A673 (cell line): ENCODE measurements at regions not wholly inside any gene's neighbourhood (a gene's known extent, or its start where the extent isn't known, plus 50 kb on each side); places are given as distances from the start of the nearest gene placed in this dataset.

ENCODE experiments used
- BruUV-seq: library from RNA; stranded (reverse); fragments of 400-500 nt; replicated peaks from 2 replicates; lab custom pipeline; 2021; lab: Mats Ljungman, UMichigan
- CTCF ChIA-PET: fragments of 300-600 bp; sonication (Branson Sonifier 250); formaldehyde crosslinking; loops from one replicate; lab custom pipeline; 2022; ENCODE audit warnings: antibody characterized with exemption; lab: Charles Lee
- POLR2A ChIA-PET: fragments of 300-600 bp; sonication (Branson Sonifier 250); formaldehyde crosslinking; loops from one replicate; lab custom pipeline; 2022; ENCODE audit warnings: antibody characterized with exemption; ENCODE audit not compliant: low non-redundant PET; lab: Charles Lee
- DNase-seq: peaks from one replicate; pipeline ENCODE4 v3.0.0-alpha.2; 2015; ENCODE audit warnings: low spot score
- H3K27ac ChIP-seq: fragments of 200-600 bp; sonication (generic); 2 replicates; pipeline ENCODE4 v1.5.1; 2016; ENCODE audit warnings: mixed run types, low read depth, mild to moderate bottlenecking, mixed read lengths, antibody characterized with exemption, low read length; ENCODE audit not compliant: poor library complexity, severe bottlenecking
- H3K27me3 ChIP-seq: fragments of 200-600 bp; sonication (generic); replicated peaks from 2 replicates; pipeline ENCODE4 v1.6.1; 2017; ENCODE audit warnings: mixed run types, low read depth, mild to moderate bottlenecking, mixed read lengths, antibody characterized with exemption, low read length; ENCODE audit not compliant: insufficient read depth, poor library complexity
- H3K36me3 ChIP-seq: fragments of 200-600 bp; sonication (generic); 2 replicates; pipeline ENCODE4 v1.6.1; 2016; ENCODE audit warnings: mixed run types, mild to moderate bottlenecking, mixed read lengths, antibody characterized with exemption, low read length; ENCODE audit not compliant: insufficient read depth, poor library complexity, severe bottlenecking
- H3K4me1 ChIP-seq: fragments of 200-600 bp; sonication (generic); 2 replicates; pipeline ENCODE4 v1.6.1; 2017; ENCODE audit warnings: mixed run types, mild to moderate bottlenecking, mixed read lengths, antibody characterized with exemption, low read length; ENCODE audit not compliant: insufficient read depth, poor library complexity, severe bottlenecking
- H3K4me3 ChIP-seq: fragments of 200-600 bp; sonication (generic); 2 replicates; pipeline ENCODE4 v1.5.1; 2016; ENCODE audit warnings: low read depth, mixed run types, mild to moderate bottlenecking, mixed read lengths, low read length; ENCODE audit not compliant: poor library complexity, severe bottlenecking
- H3K9me3 ChIP-seq: fragments of 200-600 bp; sonication (generic); 2 replicates; pipeline ENCODE4 v1.6.1; 2016; ENCODE audit warnings: mixed run types, low read depth, mild to moderate bottlenecking, mixed read lengths, antibody characterized with exemption, low read length; ENCODE audit not compliant: poor library complexity, severe bottlenecking
- EZH2 ChIP-seq: fragments of 200-600 bp; sonication (generic); IDR thresholded peaks from 2 replicates; pipeline ENCODE4 v1.6.1; 2017; ENCODE audit warnings: borderline replicate concordance, low read depth, mild to moderate bottlenecking, mixed read lengths, antibody characterized with exemption, low read length; ENCODE audit not compliant: poor library complexity, severe bottlenecking
- intact Hi-C: fragments of 100-400 bp; cut with micrococcal nuclease; formaldehyde crosslinking; loops from one replicate; pipeline ENCODE4 v1.10.0; 2022; ENCODE audit not compliant: unreplicated experiment
- TF ChIP-seq, protein P1 (sequence below): fragments of 300-800, 200-600 bp; sonication (generic); conservative IDR thresholded peaks from 2 replicates; pipeline ENCODE4 v1.5.1; 2017; ENCODE audit warnings: low read depth, mild to moderate bottlenecking, antibody characterized with exemption, low read length, moderate library complexity, mixed read lengths

- POLR2A ChIA-PET = no interaction called here
- no TSS peak for BruUV-seq
- intact Hi-C loops = no loop called here
- Histone ChIP-seq H3K4me1 (no peaks in the 10 kb centered on the region), H3K4me3 (no peak overlapping the region), H3K9me3 (peaks cover 11% of the 10 kb centered on the region), H3K27ac (no peak overlapping the region), H3K27me3 (no peaks in the 10 kb centered on the region), H3K36me3 (no peaks in the 10 kb centered on the region)
- TF ChIP-seq EZH2 = no peak
- TF ChIP-seq, protein P1, sequence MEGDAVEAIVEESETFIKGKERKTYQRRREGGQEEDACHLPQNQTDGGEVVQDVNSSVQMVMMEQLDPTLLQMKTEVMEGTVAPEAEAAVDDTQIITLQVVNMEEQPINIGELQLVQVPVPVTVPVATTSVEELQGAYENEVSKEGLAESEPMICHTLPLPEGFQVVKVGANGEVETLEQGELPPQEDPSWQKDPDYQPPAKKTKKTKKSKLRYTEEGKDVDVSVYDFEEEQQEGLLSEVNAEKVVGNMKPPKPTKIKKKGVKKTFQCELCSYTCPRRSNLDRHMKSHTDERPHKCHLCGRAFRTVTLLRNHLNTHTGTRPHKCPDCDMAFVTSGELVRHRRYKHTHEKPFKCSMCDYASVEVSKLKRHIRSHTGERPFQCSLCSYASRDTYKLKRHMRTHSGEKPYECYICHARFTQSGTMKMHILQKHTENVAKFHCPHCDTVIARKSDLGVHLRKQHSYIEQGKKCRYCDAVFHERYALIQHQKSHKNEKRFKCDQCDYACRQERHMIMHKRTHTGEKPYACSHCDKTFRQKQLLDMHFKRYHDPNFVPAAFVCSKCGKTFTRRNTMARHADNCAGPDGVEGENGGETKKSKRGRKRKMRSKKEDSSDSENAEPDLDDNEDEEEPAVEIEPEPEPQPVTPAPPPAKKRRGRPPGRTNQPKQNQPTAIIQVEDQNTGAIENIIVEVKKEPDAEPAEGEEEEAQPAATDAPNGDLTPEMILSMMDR = no peak
- DNase-seq = no peak
- CTCF ChIA-PET = no interaction called here
These were observed 311.8 kb downstream of the AEBP2 start for GRCh38 chr12:19751078-19751477.

GRCh38 chr12:19752712-19753111 lies 313.4 kb downstream of the AEBP2 start:
- DNase-seq = no peak
- Histone ChIP-seq H3K27me3 (no peaks in the 10 kb centered on the region), H3K36me3 (no peaks in the 10 kb centered on the region), H3K9me3 (peaks cover 11% of the 10 kb centered on the region), H3K4me1 (no peaks in the 10 kb centered on the region), H3K27ac (no peak overlapping the region), H3K4me3 (no peak overlapping the region)
- intact Hi-C loops = no loop called here
- POLR2A ChIA-PET = no interaction called here
- TF ChIP-seq, protein P1 = no peak
- TF ChIP-seq EZH2 = no peak
- CTCF ChIA-PET = no interaction called here
- BruUV-seq = no TSS peak

DNA sequence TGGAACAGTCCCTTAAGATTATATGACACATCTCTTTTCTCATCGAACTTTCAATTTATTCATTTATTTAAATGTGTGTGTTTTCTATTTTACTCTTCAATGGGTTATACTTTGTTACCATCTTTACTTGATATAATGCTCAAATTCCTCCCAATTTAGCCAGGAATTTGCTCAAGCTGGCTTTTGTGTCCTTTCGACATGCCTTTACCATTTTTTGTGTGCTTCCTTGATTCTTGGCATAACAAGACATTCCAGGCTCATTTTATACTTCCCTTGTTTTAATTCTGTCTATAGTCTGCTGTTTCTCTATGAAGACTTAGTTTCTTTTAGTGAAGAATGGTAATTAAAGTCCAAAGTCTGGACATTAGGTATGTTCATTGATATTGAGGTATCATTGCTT lies 315.8 kb downstream of the AEBP2 start:
- intact Hi-C loops = loop anchor here (5.0 kb wide), 3 partner anchors 137 to 622 kb away; no protein-coding TSS in a partner anchor
- ChIA-PET CTCF (no interaction called here), POLR2A (no interaction called here)
- Histone ChIP-seq H3K4me3 (no peak overlapping the region), H3K27ac (no peak overlapping the region), H3K9me3 (peaks cover 5% of the 10 kb centered on the region), H3K4me1 (no peaks in the 10 kb centered on the region), H3K27me3 (no peaks in the 10 kb centered on the region), H3K36me3 (no peaks in the 10 kb centered on the region)
- DNase-seq = no peak
- no TSS peak for BruUV-seq
- no peak for TF ChIP-seq EZH2
- TF ChIP-seq, protein P1 = no peak
